ENCODE measurements at regions not wholly inside any gene's neighbourhood (a gene's known extent, or its start where the extent isn't known, plus 50 kb on each side); places are given as distances from the start of the nearest gene placed in this dataset.

DNA sequence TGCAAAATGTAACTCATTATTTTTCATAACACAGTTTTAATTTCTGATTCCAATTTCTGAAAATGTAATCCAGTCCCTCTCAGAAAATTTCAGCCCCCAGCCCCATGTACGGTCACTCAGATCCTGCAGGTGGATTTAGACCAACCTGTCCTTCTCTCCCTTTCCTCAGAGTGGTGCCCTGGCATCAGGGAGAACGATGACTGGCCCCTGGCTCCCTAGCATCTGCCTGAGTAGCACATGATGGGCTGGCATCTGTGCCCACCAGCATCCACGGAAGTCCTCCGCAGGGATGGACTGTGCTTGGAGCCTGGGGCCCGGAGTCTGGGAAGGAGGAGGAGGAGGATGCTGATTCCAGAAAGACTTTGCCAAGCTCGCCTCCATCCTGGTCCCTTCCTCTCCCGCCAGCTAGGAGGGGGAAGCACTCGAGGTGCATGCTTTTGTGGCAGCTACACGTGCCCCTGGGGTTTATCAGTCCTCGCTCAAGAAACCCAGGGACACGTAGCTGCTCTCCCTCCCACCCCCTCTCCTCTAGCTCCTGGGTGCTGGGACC lies 54.4 kb upstream of the RUFY1 start:
- peak; percentile 54; the same call in 2 of the 3 replicates for ATAC-seq
- ChIA-PET CTCF (interaction anchor here (0.6 to 1.4 kb wide), 4 partner anchors 104 to 1261 kb away, joined by 3 to 4 read pairs (median 3); no protein-coding TSS in a partner anchor), RAD21 (ENCODE audit: unreplicated experiment) (no interaction called here), POLR2A (no interaction called here), SMC1A (ENCODE audit: uncharacterized antibody, unreplicated experiment) (no interaction called here)
- no peaks in the 10 kb centered on the region for H3K79me2 ChIP-seq (ENCODE audit: control insufficient read depth, insufficient read depth, low read length)
- H3K27ac ChIP-seq (ENCODE audit: control insufficient read depth, insufficient read depth): no peak overlapping the region
- H3K4me2 ChIP-seq (ENCODE audit: control insufficient read depth, insufficient read depth): no peak overlapping the region
- BruUV-seq (replicated peaks): no TSS peak
- H3K4me1 ChIP-seq (ENCODE audit: control insufficient read depth, insufficient read depth, low read length): no peaks in the 10 kb centered on the region
- no peak for DNase-seq (ENCODE audit: low read depth, low spot score)
- H3K4me3 ChIP-seq: no peak overlapping the region
- intact Hi-C loops (cut with micrococcal nuclease; ENCODE audit: unreplicated experiment): no loop called here
- no peaks in the 10 kb centered on the region for H3K36me3 ChIP-seq (ENCODE audit: control insufficient read depth in 2 of 2, insufficient read depth in 2 of 2, low read length in 1 of 2)
- in situ Hi-C loops (cut with MboI): loop anchor here (5.0 kb wide), 1 partner anchor 1219 kb away; no protein-coding TSS in a partner anchor
- WGBS (ENCODE audit: insufficient coverage, insufficient replicate concordance, low lambda C conversion rate, missing lambda C conversion rate): 23% methylated on average over 10 of the region's 11 CpGs
- TF ChIP-seq GABPA (IDR thresholded peaks at IDR 0.05; ENCODE audit: low read depth) (no peak), CBFB (IDR thresholded peaks at IDR 0.05; ENCODE audit: low read depth) (no peak), MEF2B (IDR thresholded peaks at IDR 0.05; ENCODE audit: partially characterized antibody, poor library complexity, severe bottlenecking) (no peak), RAD21 (IDR thresholded peaks at IDR 0.05; ENCODE audit: insufficient read depth, low read depth, low read length) (peak; percentile 57), BHLHE40 (IDR thresholded peaks at IDR 0.05; ENCODE audit: borderline replicate concordance in 1 of 2, low read depth in 2 of 2, low read length in 1 of 2) (peak in 1 of 2 experiments; percentile 6; a peak in 1 of 4 replicates)
- TF ChIP-seq, protein P1, sequence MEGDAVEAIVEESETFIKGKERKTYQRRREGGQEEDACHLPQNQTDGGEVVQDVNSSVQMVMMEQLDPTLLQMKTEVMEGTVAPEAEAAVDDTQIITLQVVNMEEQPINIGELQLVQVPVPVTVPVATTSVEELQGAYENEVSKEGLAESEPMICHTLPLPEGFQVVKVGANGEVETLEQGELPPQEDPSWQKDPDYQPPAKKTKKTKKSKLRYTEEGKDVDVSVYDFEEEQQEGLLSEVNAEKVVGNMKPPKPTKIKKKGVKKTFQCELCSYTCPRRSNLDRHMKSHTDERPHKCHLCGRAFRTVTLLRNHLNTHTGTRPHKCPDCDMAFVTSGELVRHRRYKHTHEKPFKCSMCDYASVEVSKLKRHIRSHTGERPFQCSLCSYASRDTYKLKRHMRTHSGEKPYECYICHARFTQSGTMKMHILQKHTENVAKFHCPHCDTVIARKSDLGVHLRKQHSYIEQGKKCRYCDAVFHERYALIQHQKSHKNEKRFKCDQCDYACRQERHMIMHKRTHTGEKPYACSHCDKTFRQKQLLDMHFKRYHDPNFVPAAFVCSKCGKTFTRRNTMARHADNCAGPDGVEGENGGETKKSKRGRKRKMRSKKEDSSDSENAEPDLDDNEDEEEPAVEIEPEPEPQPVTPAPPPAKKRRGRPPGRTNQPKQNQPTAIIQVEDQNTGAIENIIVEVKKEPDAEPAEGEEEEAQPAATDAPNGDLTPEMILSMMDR (IDR thresholded peaks at IDR 0.05 in 2 of 3, conservative IDR thresholded peaks at IDR 0.05 in 1 of 3; ENCODE audit: control insufficient read depth in 2 of 3, extremely low read depth in 1 of 3, insufficient read depth in 1 of 3, low read depth in 3 of 3, low read length in 3 of 3): peak in 1 of 3 experiments; percentile 43; a peak in 2 of 6 replicates
- no peaks in the 10 kb centered on the region; the same call in 2 of the 3 replicates for H3K9me3 ChIP-seq (replicated peaks; ENCODE audit: control insufficient read depth, insufficient read depth, low read length)
- no peak overlapping the region for H2AFZ ChIP-seq (ENCODE audit: control insufficient read depth, low read depth, low read length)
- FAIRE-seq: no peak
- H4K20me1 ChIP-seq (ENCODE audit: control insufficient read depth, insufficient read depth): no peaks in the 10 kb centered on the region
- no peak overlapping the region for H3K9ac ChIP-seq (ENCODE audit: control insufficient read depth, insufficient read depth, low read length)
- no peaks in the 10 kb centered on the region for H3K27me3 ChIP-seq (replicated peaks in 1 of 2; ENCODE audit: control insufficient read depth in 2 of 2, insufficient read depth in 2 of 2, low read length in 1 of 2)
